Astrocyte (in vitro differentiated cells and primary cell): ENCODE measurements at regions not wholly inside any gene's neighbourhood (a gene's known extent, or its start where the extent isn't known, plus 50 kb on each side); places are given as distances from the start of the nearest gene placed in this dataset.

Source experiments
- DNase-seq: peaks from one replicate; pipeline ENCODE4 v3.0.0-alpha.2; 2010; ENCODE audit warnings: low read depth
- FAIRE-seq: peaks from 2 replicates; lab custom pipeline; 2011; peaks lifted over from hg19 to GRCh38; lab: Jason Lieb, UNC
- H2AFZ ChIP-seq: 2 replicates; pipeline ENCODE4 v1.6.0; 2012; ENCODE audit warnings: low read depth, low read length, inconsistent platforms
- H3K27ac ChIP-seq: 2 replicates; pipeline ENCODE4 v1.5.1; 2011; ENCODE audit warnings: low read depth, low read length, inconsistent platforms
- H3K27me3 ChIP-seq: 2 replicates; pipeline ENCODE4 v1.6.0; 2011; ENCODE audit warnings: low read length, inconsistent platforms; ENCODE audit not compliant: insufficient read depth
- H3K36me3 ChIP-seq: 2 replicates; pipeline ENCODE4 v1.5.1; 2011; ENCODE audit warnings: low read length, inconsistent platforms; ENCODE audit not compliant: insufficient read depth
- H3K4me1 ChIP-seq: 2 replicates; pipeline ENCODE4 v1.5.1; 2011; ENCODE audit warnings: low read length, inconsistent platforms; ENCODE audit not compliant: insufficient read depth
- H3K4me2 ChIP-seq: 2 replicates; pipeline ENCODE4 v1.6.0; 2012; ENCODE audit warnings: low read length, inconsistent platforms
- H3K4me3 ChIP-seq: 2 replicates; pipeline ENCODE4 v1.5.1; 2011; ENCODE audit warnings: low read depth, mild to moderate bottlenecking, low read length, inconsistent platforms; ENCODE audit not compliant: insufficient read depth
- H3K79me2 ChIP-seq: 2 replicates; pipeline ENCODE4 v1.6.0; 2012; ENCODE audit warnings: mild to moderate bottlenecking, low read length, inconsistent platforms; ENCODE audit not compliant: insufficient read depth
- H3K9ac ChIP-seq: 2 replicates; pipeline ENCODE4 v1.6.0; 2012; ENCODE audit warnings: mild to moderate bottlenecking, low read length, inconsistent platforms
- H3K9me3 ChIP-seq: 2 replicates; pipeline ENCODE4 v1.5.1; 2012; ENCODE audit warnings: low read depth, mild to moderate bottlenecking, low read length, inconsistent platforms; ENCODE audit not compliant: insufficient read depth
- H4K20me1 ChIP-seq: 2 replicates; pipeline ENCODE4 v1.6.0; 2012; ENCODE audit warnings: low read length, inconsistent platforms; ENCODE audit not compliant: insufficient read depth
- H3K27ac Mint-ChIP-seq: one replicate; pipeline ENCODE4 v1.8.0; 2021; ENCODE audit warnings: mild to moderate bottlenecking, mixed read lengths; ENCODE audit not compliant: unreplicated experiment
- H3K27me3 Mint-ChIP-seq: one replicate; pipeline ENCODE4 v1.8.0; 2021; ENCODE audit warnings: low read depth, mixed read lengths; ENCODE audit not compliant: unreplicated experiment
- H3K36me3 Mint-ChIP-seq: one replicate; pipeline ENCODE4 v1.8.0; 2021; ENCODE audit warnings: low read depth, mixed read lengths; ENCODE audit not compliant: unreplicated experiment
- H3K4me1 Mint-ChIP-seq: one replicate; pipeline ENCODE4 v1.8.0; 2021; ENCODE audit warnings: low read depth, mixed read lengths; ENCODE audit not compliant: unreplicated experiment
- H3K4me3 Mint-ChIP-seq: one replicate; pipeline ENCODE4 v1.8.0; 2021; ENCODE audit warnings: mild to moderate bottlenecking, moderate library complexity, mixed read lengths; ENCODE audit not compliant: unreplicated experiment
- H3K9me3 Mint-ChIP-seq: one replicate; pipeline ENCODE4 v1.8.0; 2021; ENCODE audit warnings: mild to moderate bottlenecking, mixed read lengths; ENCODE audit not compliant: unreplicated experiment
- CTCF ChIP-seq: IDR thresholded peaks from 2 replicates; pipeline ENCODE4 v1.5.1; 2011; ENCODE audit warnings: low read depth, mild to moderate bottlenecking, inconsistent platforms, low read length, moderate library complexity; ENCODE audit not compliant: insufficient read depth
- EZH2 ChIP-seq: IDR thresholded peaks from 2 replicates; pipeline ENCODE4 v1.6.1; 2012; ENCODE audit warnings: mild to moderate bottlenecking, low read length, inconsistent platforms; ENCODE audit not compliant: insufficient read depth

DNA sequence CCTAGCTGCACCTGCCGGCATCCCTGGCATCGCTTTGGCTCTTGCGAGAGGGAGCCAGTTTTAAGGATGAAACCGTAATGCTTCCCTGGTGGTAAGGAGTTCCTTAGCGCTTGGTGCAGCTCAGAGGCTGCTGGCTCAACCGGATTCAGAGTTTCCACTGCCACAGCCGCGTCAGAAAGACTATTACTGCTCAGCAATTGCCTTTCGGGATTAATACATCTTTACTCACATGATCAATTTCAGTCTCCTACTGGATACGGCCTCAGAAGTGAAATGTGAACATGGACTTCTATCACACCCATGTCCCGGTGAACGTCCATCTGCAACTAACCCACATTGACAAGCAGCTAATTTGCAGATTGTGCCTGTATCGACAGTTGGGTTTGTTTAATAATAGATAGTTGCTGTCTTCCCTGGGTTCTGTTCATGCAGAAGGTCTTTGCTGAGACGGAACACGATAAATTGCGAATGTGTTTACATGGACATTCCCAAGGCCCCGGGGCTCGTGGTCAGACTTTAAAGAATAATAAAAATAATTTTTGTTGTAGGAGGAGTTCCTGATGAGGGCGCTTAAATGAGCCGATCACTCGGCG is 175.4 kb downstream of the ENGASE start:
- H3K9ac ChIP-seq: no peak overlapping the region
- no peak overlapping the region for H3K4me3 ChIP-seq
- H3K27ac ChIP-seq: no peak overlapping the region
- no peaks in the 10 kb centered on the region for H3K27me3 ChIP-seq
- Mint-ChIP-seq H3K9me3 (peaks cover 3% of the 10 kb centered on the region), H3K4me1 (no peaks in the 10 kb centered on the region), H3K27ac (no peak overlapping the region), H3K27me3 (peaks cover 70% of the 10 kb centered on the region), H3K36me3 (no peaks in the 10 kb centered on the region), H3K4me3 (no peak overlapping the region)
- no peaks in the 10 kb centered on the region for H3K4me1 ChIP-seq
- no peak overlapping the region for H3K4me2 ChIP-seq
- no peak overlapping the region for H2AFZ ChIP-seq
- no peaks in the 10 kb centered on the region for H3K36me3 ChIP-seq
- H4K20me1 ChIP-seq: no peaks in the 10 kb centered on the region
- H3K9me3 ChIP-seq: no peaks in the 10 kb centered on the region
- no peak for TF ChIP-seq EZH2
- TF ChIP-seq CTCF: no peak
- DNase-seq: no peak
- FAIRE-seq: no peak
- H3K79me2 ChIP-seq: no peaks in the 10 kb centered on the region

DNA sequence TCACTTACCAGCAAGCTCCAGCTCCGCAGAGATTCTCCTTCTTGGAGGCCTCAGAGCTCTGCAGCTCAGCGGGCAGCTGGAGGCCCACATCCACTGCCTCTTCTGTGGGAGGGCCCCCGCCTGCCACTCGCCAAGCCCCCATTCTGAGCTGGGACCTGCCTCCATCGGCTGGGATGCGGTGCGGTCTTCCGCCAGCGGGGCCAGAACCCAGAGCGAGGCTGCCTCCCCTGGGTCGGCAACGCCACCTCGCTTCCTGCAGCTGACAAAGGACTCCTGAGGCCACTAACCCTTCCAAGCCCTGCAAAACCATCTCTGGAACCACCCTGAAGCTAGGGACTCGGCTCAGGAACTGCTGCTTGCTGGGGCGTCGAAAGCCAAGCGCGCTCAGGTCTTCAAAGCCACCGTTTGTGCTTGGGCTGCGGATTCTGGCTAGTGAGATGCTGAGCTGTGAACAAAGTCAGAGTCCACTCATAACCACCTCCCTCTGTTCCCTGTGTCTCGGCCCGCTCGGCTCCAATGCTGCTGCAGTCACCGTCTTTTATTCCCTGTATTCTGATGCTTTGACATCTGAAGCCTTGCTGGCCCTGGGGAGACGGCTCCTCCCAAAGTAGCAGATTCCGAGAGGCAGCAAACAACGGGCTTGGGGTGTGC is 174.3 kb downstream of the ENGASE start:
- no peak for DNase-seq
- Histone ChIP-seq H3K36me3 (no peaks in the 10 kb centered on the region), H4K20me1 (no peaks in the 10 kb centered on the region), H3K27me3 (no peaks in the 10 kb centered on the region), H3K4me1 (no peaks in the 10 kb centered on the region), H2AFZ (no peak overlapping the region), H3K27ac (no peak overlapping the region), H3K4me2 (no peak overlapping the region), H3K9ac (no peak overlapping the region), H3K79me2 (no peaks in the 10 kb centered on the region), H3K4me3 (no peak overlapping the region), H3K9me3 (no peaks in the 10 kb centered on the region)
- Mint-ChIP-seq H3K36me3 (no peaks in the 10 kb centered on the region), H3K4me3 (no peak overlapping the region), H3K9me3 (peaks cover 3% of the 10 kb centered on the region), H3K27me3 (peaks cover 72% of the 10 kb centered on the region), H3K27ac (no peak overlapping the region), H3K4me1 (no peaks in the 10 kb centered on the region)
- FAIRE-seq: no peak
- TF ChIP-seq EZH2: no peak
- no peak for TF ChIP-seq CTCF
